GM19023 (cell line): ENCODE measurements at regions not wholly inside any gene's neighbourhood (a gene's known extent, or its start where the extent isn't known, plus 50 kb on each side); places are given as distances from the start of the nearest gene placed in this dataset.
A peak's percentile ranks its signal among the peaks of the same experiment; 100 is the strongest.
"Not testable (repeated sequence)": the region's sequence is repeated elsewhere in the genome, so short reads cannot be mapped to it uniquely, and the experiment has no call there.

Experiments
- ATAC-seq: cut with Tn5 transposase; IDR thresholded peaks from one replicate; pipeline ENCODE4 v1.9.1; 2021; ENCODE audit warnings: mild to moderate bottlenecking, moderate library complexity; ENCODE audit not compliant: unreplicated experiment

DNA sequence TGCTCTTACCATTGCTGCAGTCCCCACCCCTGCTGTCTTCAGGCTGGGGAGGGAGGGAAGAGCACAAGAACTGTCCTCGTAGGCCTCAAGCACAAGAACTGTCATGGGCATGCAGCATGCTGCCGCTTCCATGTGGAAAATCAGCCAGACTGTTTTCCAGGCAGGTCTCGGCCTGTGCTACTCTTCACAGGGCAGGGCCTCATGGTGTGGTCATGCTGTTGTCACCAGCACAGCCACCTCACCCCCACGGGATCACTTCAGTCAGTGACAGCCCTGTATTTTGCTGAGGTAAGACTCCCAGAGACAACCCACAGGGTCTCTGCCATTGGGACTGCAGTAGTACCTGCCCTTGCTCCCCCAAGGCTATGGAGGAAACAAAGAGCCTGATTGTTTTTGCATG lies 205.3 kb downstream of the NAP1L3 start:
- ATAC-seq: no peak

DNA sequence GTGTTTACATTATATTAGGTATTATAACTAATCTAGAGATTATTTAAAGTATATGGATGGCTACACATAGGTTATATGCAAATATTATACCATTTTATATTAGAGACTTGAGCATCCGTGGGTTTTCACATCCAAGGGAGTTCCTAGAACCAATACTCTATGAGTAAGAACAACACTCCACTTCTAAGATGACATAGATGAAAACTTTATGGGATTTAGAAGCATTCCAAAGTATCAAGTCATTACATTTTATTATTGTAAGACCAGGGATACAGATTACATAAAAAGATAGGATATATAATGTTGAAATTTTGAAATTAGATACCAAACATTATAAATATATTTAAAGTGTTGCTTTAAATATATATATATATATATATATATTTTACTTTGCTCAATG lies 207.0 kb downstream of the NAP1L3 start:
- ATAC-seq: no peak

DNA sequence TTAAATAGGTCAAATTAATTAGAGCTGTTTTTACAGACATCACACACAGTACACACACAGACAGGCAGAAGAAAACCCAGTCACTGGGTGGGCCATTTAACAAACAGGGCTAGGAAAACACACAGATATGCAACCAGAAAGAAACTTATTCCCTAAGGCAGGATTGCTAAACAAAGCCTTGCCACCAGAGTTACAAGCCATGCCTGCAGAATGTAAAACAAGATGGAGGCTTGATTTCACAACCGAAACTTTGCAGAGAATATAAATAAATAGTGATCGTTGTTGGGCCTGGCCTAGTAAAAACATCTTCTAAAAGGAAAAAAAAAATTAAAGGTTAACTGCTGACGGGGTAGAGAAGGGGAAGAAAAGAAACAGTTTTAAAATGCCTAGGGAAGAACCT lies 212.3 kb downstream of the NAP1L3 start:
- no peak for ATAC-seq

DNA sequence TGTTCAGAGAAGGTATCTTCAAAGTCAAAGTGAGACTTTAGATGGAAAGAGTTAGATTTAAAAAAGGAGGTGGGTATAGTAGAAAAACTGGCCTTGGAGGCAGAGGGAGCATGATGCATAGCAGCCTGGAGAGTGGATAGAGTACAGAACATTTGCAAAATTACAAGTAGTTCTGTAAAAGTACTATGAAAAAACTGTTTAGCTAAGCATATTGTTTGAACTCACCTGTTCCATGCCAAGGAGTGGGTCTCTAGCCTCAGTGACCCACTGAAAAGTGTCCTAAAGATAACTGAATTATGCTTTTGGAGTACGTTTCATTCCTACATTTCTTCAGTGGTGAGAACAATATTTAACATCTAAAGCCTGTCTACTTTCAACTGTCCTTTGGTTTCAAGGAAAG lies 218.9 kb downstream of the NAP1L3 start:
- no peak for ATAC-seq

DNA sequence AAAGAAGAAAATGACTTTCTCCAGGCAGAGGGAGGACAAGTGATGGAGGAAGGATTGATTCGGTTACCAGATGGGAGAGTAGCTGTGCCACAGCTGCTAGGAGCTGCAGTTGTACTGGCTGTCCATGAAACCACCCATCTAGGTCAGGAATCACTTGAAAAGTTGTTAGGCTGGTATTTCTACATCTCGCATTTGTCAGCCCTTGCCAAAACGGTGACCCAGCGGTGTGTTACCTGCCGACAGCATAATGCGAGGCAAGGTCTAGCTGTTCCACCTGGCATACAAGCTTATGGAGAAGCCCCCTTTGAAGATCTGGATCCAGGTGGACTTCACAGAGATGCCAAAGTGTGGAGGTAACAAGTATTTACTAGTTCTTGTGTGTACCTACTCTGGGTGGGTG lies 238.7 kb downstream of the NAP1L3 start:
- not testable (repeated sequence) for ATAC-seq

DNA sequence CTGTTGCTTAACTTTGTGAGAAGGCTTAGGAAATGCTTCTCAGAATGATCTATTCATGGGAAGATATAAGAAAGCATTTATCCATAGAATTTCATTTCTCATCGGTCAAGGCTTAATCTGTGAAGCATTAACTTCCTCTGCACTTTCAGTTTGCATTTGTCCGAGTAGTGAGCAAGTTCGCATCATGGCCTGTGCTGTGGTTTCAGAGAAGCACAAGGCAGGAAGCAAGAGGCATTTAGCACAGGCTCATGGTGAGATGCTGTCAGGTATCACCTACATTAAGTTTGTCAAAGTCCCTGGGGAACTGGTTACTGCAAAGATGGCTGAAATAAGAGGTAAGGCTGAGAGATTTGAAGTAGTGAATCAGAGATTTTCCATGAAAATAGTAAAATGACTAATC lies 244.9 kb downstream of the NAP1L3 start:
- ATAC-seq: no peak

DNA sequence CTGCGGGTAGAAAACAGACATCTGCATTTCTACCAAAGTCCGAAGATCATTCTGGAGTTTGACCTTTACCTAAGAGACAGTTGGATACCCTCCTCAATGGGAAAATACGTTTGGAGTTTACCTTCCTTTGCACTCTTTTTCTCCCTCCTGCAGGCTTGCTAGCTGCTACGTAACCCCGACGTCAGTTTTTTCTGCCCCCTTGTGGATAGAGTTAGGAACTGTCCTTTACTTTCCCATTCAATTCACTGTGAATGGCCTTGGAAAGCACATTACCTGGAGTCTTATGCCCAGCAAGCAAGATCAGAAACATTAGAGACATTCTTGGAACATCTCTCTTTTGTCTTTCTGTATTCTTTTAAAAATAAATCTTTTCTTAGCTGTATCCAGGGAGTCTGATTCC lies 250.7 kb downstream of the NAP1L3 start:
- peak; percentile 82 for ATAC-seq

DNA sequence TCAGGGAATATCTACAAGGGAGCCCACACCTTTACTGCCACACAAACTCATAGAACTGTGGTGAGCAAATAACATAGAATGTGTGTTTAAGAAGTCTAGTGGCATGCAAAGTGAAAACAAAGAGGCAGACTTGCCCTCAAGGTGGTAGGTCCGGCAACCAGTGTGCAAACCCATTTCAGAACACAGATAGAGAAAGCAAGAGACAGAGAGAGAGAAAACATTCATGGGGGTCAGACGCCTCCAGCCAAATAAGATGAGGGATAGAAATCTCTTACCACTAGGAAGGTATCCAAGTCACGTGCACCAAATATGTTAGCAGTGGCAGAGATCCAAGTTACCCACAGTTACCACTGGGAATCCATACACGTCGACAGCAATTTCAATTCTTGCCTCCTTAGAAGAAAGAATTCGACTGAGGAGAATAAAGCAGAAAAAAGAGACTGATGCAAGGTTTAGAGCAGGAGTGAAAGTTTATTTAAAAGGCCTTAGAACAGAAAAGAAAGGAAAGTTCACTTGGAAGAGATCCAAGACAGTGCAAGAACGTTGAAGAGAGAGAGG lies 252.8 kb downstream of the NAP1L3 start:
- no peak for ATAC-seq

DNA sequence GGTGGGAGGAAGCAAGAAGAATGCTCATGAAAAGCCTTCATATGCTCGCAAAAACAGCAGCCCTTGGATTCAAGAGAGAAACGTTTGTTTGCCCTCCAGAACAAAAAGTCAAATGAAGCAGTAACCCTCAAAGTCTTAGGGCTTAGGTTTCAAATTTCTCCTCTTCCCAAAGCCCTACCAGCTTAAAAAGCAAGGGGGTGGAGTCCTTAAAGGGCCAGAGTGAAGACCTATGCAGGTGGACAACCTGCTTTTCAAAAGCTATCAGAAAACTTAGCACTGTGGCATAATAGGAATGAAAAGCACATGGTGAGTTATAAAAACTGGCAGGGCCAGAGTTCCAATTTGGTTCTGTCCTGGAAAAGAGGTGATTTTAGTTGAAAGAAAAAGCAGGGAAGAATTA lies 253.3 kb downstream of the NAP1L3 start:
- no peak for ATAC-seq

DNA sequence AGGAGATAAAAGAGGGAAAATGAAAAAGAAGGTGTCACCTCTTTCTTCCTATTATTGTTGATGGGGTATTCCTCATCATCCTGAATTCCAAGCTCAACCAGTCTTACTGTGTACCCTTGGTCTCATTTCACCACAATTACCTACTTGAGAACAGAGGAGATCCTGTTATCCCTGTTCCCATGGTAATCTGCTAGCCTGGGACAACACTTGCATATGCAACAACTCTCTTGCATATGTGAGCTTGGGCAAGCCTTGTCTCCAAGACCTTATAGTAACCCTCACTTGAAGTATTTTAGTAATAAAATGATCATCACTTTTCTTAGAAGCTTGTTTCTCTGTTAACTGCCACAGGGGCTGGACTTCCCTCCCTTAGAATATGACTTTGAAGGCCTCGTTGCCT lies 253.7 kb downstream of the NAP1L3 start:
- ATAC-seq: no peak

DNA sequence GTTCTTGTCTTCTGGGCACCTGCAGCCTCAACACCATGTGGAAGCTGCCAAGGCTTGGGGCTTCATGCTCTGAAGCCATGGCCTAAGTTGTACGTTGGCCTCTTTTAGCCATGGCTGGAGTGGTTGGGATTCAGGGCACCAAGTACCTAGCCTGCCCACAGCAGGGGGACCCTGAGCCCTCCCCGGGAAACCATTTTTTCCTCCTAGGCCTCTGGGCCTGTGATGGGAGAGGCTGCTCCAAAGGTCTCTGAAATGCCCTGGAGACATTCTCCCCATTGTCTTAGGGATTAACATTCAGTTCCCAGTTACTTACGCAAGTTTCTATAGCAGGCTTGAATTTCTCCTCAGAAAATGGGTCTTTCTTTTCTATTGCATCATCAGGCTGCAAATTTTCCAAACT lies 269.3 kb downstream of the NAP1L3 start:
- ATAC-seq: no peak

DNA sequence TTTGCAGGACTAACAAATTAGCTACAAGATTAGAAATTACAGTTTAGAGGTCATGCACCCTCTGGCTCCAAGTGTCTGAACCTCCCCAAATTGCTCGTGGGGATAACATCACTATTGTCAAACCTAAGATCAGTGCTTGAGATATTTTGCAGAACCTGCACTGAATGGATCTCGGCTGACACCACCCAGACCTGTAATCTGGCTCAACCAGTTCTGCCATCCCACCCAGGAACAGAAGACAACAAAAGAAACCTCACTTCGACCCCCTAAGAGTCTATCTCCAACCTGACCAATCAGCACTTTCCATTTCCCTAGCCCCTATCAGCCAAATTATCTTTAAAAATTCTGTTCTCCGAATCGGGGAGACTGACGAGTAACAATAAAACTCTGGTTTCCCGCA lies 318.7 kb downstream of the NAP1L3 start:
- no peak for ATAC-seq

DNA sequence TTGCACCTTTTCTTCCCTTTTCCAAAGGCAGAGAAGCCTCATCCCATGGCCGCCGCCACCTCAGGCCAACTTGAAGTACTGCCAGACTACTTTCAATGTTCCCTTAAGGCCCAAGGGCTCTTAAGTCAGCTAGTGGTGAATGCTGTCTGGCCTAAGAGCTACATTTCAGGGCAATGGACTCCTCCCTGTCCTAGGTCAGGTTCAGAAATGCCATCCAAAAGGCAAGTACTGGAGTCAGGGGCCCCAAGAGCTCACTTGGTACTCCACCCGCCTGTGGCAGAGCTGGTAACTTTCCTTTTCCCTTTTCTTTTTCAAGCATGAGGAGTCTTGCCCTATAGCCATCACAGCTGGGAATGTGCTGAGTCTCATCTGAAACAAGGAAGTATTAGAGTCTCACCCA lies 327.1 kb downstream of the NAP1L3 start:
- no peak for ATAC-seq

DNA sequence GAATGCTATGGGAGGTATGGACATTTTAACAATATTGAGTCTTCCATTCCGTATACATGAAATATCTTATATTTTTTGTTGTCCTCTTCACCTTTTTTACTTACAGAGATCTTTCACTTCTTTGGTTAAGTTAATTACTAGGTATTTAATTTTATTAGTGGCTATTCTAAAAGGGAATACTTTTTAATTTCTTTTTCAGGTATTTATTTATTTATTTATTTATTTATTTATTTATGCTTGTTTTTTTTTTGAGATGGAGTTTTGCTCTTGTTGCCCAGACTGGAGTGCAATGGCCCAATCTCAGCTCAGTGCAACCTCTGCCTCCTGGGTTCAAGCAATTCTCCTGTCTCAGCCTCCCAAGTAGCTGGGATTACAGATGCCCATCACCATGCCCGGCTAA lies 329.1 kb downstream of the NAP1L3 start:
- not testable (repeated sequence) for ATAC-seq

DNA sequence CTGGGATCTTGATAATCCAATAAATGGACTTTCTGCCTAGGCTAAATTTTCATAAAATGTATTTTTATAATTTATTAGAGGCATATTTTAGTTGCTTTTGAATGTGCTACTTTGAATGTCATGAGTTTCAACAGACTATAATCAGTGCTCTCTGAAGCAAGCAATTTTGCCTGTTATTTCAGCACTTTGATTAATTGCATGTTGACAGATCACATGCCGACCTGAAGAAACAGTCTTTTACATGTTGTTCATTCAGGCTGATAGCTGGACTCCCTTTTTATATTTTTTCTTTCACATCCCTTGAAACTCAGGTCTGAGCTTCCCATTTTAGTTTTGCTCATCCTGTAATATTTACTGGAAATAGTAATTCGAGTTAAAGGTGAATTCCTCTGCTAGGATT lies 341.0 kb downstream of the NAP1L3 start:
- ATAC-seq: no peak

DNA sequence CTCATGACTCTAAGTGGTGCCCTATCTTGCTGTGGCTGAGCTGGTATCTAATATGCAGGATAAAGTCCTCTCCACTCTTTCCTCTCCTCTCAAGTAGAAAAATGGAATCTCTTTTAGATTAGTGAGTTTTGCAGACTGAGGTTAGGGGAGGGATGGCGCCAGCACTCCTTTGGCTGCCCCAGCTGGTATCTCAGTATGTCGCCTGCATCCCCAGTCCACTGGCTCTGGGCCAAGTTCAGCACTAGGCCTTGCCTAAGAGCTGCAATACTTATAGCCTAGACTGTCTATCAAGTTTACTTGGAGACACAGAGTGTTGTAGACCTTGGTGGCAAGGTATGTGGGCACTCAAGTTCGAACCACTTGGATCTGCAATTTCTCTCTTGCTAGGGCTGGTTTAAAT lies 351.3 kb downstream of the NAP1L3 start:
- ATAC-seq: no peak

DNA sequence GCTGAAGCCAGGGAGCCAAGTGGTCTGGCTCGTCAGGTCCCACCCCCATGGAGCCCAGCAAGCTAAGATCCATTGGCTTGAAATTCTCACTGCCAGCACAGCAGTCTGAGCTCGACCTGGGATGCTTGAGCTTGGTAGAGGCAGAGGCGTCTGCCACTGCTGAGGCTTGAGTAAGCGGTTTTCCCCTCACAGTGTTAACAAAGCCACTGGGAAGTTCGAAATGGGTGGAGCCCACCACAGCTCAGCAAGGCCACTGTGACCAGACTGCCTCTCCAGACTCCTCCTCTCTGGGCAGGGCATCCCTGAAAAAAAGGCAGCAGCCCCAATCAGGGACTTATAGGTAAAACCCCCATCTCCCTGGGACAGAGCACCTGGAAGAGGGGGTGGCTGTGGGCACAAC lies 353.8 kb downstream of the NAP1L3 start:
- ATAC-seq: no peak
